OCI-LY7 (cell line): ENCODE measurements at regions not wholly inside any gene's neighbourhood (a gene's known extent, or its start where the extent isn't known, plus 50 kb on each side); places are given as distances from the start of the nearest gene placed in this dataset.

Experiments
- CTCF ChIP-seq: fragments of 200-600 bp; sonication (generic); conservative IDR thresholded peaks from 2 replicates; pipeline ENCODE4 v1.5.1; 2014; ENCODE audit warnings: mild to moderate bottlenecking, antibody characterized with exemption, low read length, moderate library complexity, mixed read lengths
- EZH2phosphoT487 ChIP-seq: fragments of 200-600 bp; sonication (generic); IDR thresholded peaks from 2 replicates; pipeline ENCODE4 v1.6.1; 2018; ENCODE audit warnings: low read depth, borderline replicate concordance, mild to moderate bottlenecking, mixed run types, antibody characterized with exemption, low read length, moderate library complexity, mixed read lengths

GRCh38 chr20:6848992-6849391 lies 81.5 kb downstream of the BMP2 start:
- TF ChIP-seq EZH2phosphoT487 (no peak), CTCF (no peak)
